HAP-1 (cell line): ENCODE measurements at regions not wholly inside any gene's neighbourhood (a gene's known extent, or its start where the extent isn't known, plus 50 kb on each side); places are given as distances from the start of the nearest gene placed in this dataset.

Experiments
- DNase-seq, 2 experiments: peaks; one replicate each; pipeline ENCODE4 v3.0.0-alpha.2; 2016 to 2020; ENCODE audit warnings: low spot score in 2 of 2
- H3K27me3 ChIP-seq: fragments of 250-450 bp; sonication (Bioruptor Pico); 2 replicates; pipeline ENCODE4 v1.5.1; 2020; ENCODE audit warnings: low read depth, mild to moderate bottlenecking, moderate library complexity
- H3K36me3 ChIP-seq: fragments of 250-450 bp; sonication (Bioruptor Pico); replicated peaks from 2 replicates; pipeline ENCODE4 v1.5.1; 2020; ENCODE audit warnings: mild to moderate bottlenecking
- H3K4me1 ChIP-seq: fragments of 250-450 bp; sonication (Bioruptor Pico); 2 replicates; pipeline ENCODE4 v1.5.1; 2020; ENCODE audit warnings: mild to moderate bottlenecking
- H3K4me3 ChIP-seq: fragments of 250-450 bp; sonication (Bioruptor Pico); 2 replicates; pipeline ENCODE4 v1.5.1; 2020; ENCODE audit warnings: mild to moderate bottlenecking, moderate library complexity
- H3K9me3 ChIP-seq: fragments of 250-450 bp; sonication (Bioruptor Pico); 2 replicates; pipeline ENCODE4 v1.5.1; 2020; ENCODE audit warnings: mild to moderate bottlenecking, moderate library complexity
- in situ Hi-C: fragments of 300-500 bp; cut with MboI; formaldehyde crosslinking; loops from 3 replicates; pipeline ENCODE4 v1.14.3; 2020; ENCODE audit warnings: low sequenced_read_pairs, inconsistent platforms, mixed read lengths

GRCh38 chr14:54221971-54222370, 174.8 kb upstream of the CDKN3 start:
- DNase-seq, result no peak
- H3K4me1 ChIP-seq, result no peaks in the 10 kb centered on the region
- peaks cover 7% of the 10 kb centered on the region for H3K27me3 ChIP-seq
- in situ Hi-C loops, result no loop called here
- no peaks in the 10 kb centered on the region for H3K9me3 ChIP-seq
- no peak overlapping the region for H3K4me3 ChIP-seq
- no peaks in the 10 kb centered on the region for H3K36me3 ChIP-seq

DNA sequence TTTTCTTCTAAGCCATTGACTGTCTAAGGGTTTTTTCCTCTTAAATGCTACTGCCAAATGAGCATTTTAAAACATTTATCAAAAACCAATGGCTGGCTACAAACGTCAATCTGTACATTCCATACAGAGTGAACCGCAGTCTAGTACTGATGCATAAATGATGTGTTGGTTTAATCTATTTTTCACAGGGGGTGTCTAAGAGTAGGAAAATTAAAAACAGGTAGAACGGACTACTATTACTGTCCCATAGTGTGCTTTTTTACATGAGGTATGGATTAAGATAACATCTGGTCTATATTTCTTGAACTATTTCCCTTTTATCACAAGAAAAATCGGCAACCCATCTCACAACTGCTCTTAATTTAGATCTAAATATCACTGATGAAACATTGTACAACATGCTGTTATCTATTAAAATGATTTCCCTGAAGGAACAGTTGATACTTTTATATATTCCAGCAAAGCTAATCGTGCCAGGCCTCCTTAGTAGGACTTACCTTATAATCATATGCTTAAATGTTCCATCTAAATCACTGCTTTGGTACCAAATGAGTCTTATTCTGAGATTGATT, 172.9 kb upstream of the CDKN3 start:
- H3K9me3 ChIP-seq, result no peaks in the 10 kb centered on the region
- no peak overlapping the region for H3K4me3 ChIP-seq
- no peaks in the 10 kb centered on the region for H3K36me3 ChIP-seq
- DNase-seq, result no peak
- in situ Hi-C loops, result no loop called here
- peaks cover 7% of the 10 kb centered on the region for H3K27me3 ChIP-seq
- no peaks in the 10 kb centered on the region for H3K4me1 ChIP-seq

GRCh38 chr14:54225457-54226060, 171.2 kb upstream of the CDKN3 start:
- no peak for DNase-seq
- in situ Hi-C loops, result no loop called here
- Histone ChIP-seq H3K27me3 (peaks cover 3% of the 10 kb centered on the region; the same call in 1 of the 2 replicates), H3K9me3 (no peaks in the 10 kb centered on the region), H3K4me1 (no peaks in the 10 kb centered on the region), H3K4me3 (no peak overlapping the region), H3K36me3 (no peaks in the 10 kb centered on the region)

GRCh38 chr14:54226103-54226502, 170.7 kb upstream of the CDKN3 start:
- in situ Hi-C loops, result no loop called here
- Histone ChIP-seq H3K9me3 (no peaks in the 10 kb centered on the region), H3K4me1 (no peaks in the 10 kb centered on the region), H3K36me3 (no peaks in the 10 kb centered on the region), H3K4me3 (no peak overlapping the region), H3K27me3 (peaks cover 3% of the 10 kb centered on the region; the same call in 1 of the 2 replicates)
- DNase-seq, result no peak

- in situ Hi-C loops, result no loop called here
These were observed 170.2 kb upstream of the CDKN3 start for GRCh38 chr14:54226558-54226957.

GRCh38 chr14:54229136-54229535, 167.7 kb upstream of the CDKN3 start:
- H3K9me3 ChIP-seq, result no peaks in the 10 kb centered on the region
- H3K4me3 ChIP-seq, result no peak overlapping the region
- no peak for DNase-seq
- H3K36me3 ChIP-seq, result no peaks in the 10 kb centered on the region
- no peaks in the 10 kb centered on the region for H3K4me1 ChIP-seq
- peaks cover 2% of the 10 kb centered on the region; the same call in 1 of the 2 replicates for H3K27me3 ChIP-seq
- in situ Hi-C loops, result no loop called here

More at GRCh38 chr14:54226558-54226957, 170.2 kb upstream of the CDKN3 start:
- Histone ChIP-seq H3K4me1 (no peaks in the 10 kb centered on the region), H3K4me3 (no peak overlapping the region), H3K36me3 (no peaks in the 10 kb centered on the region), H3K9me3 (no peaks in the 10 kb centered on the region), H3K27me3 (peaks cover 3% of the 10 kb centered on the region; the same call in 1 of the 2 replicates)
- no peak for DNase-seq

GRCh38 chr14:54230645-54231044, 166.2 kb upstream of the CDKN3 start:
- no peak overlapping the region for H3K4me3 ChIP-seq
- H3K36me3 ChIP-seq, result no peaks in the 10 kb centered on the region
- H3K27me3 ChIP-seq, result no peaks in the 10 kb centered on the region
- in situ Hi-C loops, result no loop called here
- no peak for DNase-seq
- H3K9me3 ChIP-seq, result no peaks in the 10 kb centered on the region
- H3K4me1 ChIP-seq, result no peaks in the 10 kb centered on the region

DNA sequence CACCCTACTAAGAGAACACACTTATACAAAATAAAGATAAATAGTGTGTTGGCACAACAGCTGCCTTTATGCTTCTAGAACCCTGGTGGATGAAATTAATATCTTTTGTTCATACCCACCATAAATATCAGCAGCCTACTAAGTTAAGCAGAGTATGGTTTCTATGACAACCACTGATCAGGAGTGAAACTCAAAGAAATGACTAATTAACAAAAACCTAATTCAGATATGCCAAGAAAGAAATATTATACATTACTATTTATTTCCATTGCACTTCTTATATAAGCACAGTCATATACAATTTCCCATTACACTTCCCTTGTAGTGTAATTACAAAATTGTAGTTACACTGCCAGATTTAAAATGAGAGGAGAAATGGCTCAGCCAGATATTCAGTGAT, 164.1 kb upstream of the CDKN3 start:
- Histone ChIP-seq H3K36me3 (no peaks in the 10 kb centered on the region), H3K9me3 (no peaks in the 10 kb centered on the region), H3K27me3 (no peaks in the 10 kb centered on the region), H3K4me3 (no peak overlapping the region), H3K4me1 (no peaks in the 10 kb centered on the region)
- no peak for DNase-seq
- in situ Hi-C loops, result no loop called here

DNA sequence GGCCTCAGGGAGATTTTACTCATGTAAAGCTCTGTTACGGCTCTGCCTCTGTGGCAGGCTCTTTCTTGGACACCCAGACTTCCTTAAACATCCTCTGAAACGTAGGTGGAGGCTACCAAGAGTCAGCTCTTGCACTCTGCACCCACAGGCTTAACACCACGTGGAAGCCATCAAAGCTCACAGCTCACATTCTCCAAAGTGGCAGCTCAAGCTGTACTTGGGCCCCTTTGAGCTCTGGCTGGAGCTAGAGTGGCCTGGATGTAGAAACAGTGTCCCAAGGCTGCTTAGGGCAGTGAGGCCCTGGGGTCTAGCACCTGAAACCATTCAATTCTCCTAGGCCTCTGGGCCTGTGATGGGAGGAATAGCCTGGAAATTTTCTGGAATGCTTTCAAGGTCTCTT, 155.3 kb upstream of the CDKN3 start:
- in situ Hi-C loops, result no loop called here
- H3K27me3 ChIP-seq, result no peaks in the 10 kb centered on the region
- no peak for DNase-seq

DNA sequence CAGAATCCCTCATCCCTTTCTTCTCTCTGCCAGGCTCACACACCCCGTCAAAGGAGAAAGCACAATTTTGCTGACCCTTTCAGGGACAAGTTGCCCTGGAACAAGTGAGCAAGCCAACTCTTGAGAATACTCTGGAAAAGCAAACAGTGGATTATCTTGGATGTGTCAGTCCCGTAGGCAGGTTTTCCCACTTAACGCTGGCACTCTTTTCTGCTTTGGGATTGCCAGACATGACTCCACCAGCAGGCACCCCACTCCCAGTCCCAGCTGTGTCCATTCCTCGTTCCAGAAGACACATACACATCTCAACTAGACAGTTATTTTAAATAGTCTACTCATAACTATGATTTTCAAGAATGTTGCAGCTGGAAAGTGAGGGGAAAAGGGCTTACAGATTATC, 145.5 kb upstream of the CDKN3 start:
- Histone ChIP-seq H3K4me1 (no peaks in the 10 kb centered on the region), H3K9me3 (no peaks in the 10 kb centered on the region), H3K4me3 (no peak overlapping the region), H3K36me3 (no peaks in the 10 kb centered on the region), H3K27me3 (peaks cover 25% of the 10 kb centered on the region)
- no peak for DNase-seq
- in situ Hi-C loops, result no loop called here

More for the DNA sequence above, 155.3 kb upstream of the CDKN3 start:
- H3K4me3 ChIP-seq, result no peak overlapping the region
- no peaks in the 10 kb centered on the region for H3K36me3 ChIP-seq
- no peaks in the 10 kb centered on the region for H3K9me3 ChIP-seq
- H3K4me1 ChIP-seq, result no peaks in the 10 kb centered on the region

DNA sequence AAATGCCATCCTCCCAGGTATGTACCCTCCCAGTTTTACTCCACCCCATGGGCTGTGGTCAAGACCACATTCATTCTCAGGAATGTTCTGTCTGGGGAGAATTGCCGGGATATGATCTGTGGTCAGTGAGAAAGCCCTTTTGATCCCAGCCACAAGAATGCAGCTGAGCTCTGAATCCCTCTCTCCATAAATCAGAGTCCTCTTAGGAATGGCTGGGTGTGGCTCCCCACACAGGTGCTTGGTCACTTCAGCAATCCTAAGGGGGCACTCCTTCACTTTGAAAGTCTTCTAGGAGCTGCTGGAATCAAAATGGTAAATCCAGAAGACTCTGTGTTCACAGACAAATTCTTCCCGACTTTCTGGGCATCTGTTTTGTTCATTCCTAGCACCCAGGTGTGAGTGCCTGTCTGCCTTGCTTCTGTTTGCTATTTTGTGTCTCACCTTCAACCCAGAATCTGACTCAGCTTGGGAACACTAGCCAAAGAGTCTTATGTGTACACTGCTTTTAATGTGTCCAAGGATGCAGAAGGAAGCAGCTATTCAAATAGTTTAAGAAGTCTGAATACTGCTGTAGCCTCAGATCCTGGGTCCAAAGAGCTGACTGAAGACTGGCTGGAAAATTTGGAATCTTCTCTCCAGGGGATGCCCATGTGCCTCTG, 144.6 kb upstream of the CDKN3 start:
- no peak overlapping the region for H3K4me3 ChIP-seq
- peaks cover 4% of the 10 kb centered on the region; the same call in 1 of the 2 replicates for H3K4me1 ChIP-seq
- in situ Hi-C loops, result no loop called here
- no peak for DNase-seq
- H3K9me3 ChIP-seq, result no peaks in the 10 kb centered on the region
- peaks cover 25% of the 10 kb centered on the region for H3K27me3 ChIP-seq
- no peaks in the 10 kb centered on the region for H3K36me3 ChIP-seq

GRCh38 chr14:54253195-54253947, 143.4 kb upstream of the CDKN3 start:
- DNase-seq, result no peak
- in situ Hi-C loops, result no loop called here

GRCh38 chr14:54256156-54256555, 140.7 kb upstream of the CDKN3 start:
- peaks cover 5% of the 10 kb centered on the region; the same call in 1 of the 2 replicates for H3K4me1 ChIP-seq
- peaks cover 29% of the 10 kb centered on the region for H3K27me3 ChIP-seq
- H3K4me3 ChIP-seq, result no peak overlapping the region
- no peaks in the 10 kb centered on the region for H3K9me3 ChIP-seq
- in situ Hi-C loops, result no loop called here
- no peak for DNase-seq
- H3K36me3 ChIP-seq, result no peaks in the 10 kb centered on the region

More at GRCh38 chr14:54253195-54253947, 143.4 kb upstream of the CDKN3 start:
- H3K9me3 ChIP-seq, result no peaks in the 10 kb centered on the region
- H3K36me3 ChIP-seq, result no peaks in the 10 kb centered on the region
- H3K27me3 ChIP-seq, result peaks cover 25% of the 10 kb centered on the region
- no peak overlapping the region for H3K4me3 ChIP-seq
- H3K4me1 ChIP-seq, result peaks cover 5% of the 10 kb centered on the region; the same call in 1 of the 2 replicates

DNA sequence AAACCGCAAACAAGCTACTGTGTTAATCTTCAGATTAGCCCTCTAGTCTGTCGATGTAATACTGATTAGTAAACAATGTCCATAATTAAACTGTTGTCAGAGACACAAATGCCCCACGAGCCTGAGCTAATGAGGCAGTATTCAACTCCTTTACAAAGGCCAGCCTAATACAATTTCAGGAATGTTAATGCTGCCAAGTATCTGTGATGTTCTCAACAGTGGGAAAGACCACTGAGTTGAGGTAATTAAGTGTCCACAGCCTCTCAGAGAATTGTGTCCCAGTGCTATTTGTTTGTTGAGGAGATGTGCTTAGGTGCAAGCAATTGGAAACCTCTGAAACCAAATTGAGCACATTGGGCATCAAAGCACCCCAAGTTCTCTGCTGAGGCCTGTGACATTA, 139.4 kb upstream of the CDKN3 start:
- H3K4me1 ChIP-seq, result peaks cover 5% of the 10 kb centered on the region; the same call in 1 of the 2 replicates
- peak; percentile 12 to 50 for DNase-seq

More for the DNA sequence above, 139.4 kb upstream of the CDKN3 start:
- in situ Hi-C loops, result no loop called here
- no peaks in the 10 kb centered on the region for H3K9me3 ChIP-seq
- H3K36me3 ChIP-seq, result no peaks in the 10 kb centered on the region
- no peak overlapping the region for H3K4me3 ChIP-seq
- H3K27me3 ChIP-seq, result peaks cover 18% of the 10 kb centered on the region
